Smooth muscle cell (in vitro differentiated cells): ENCODE measurements at regions not wholly inside any gene's neighbourhood (a gene's known extent, or its start where the extent isn't known, plus 50 kb on each side); places are given as distances from the start of the nearest gene placed in this dataset.
A peak's percentile ranks its signal among the peaks of the same experiment; 100 is the strongest.

Experiments used
- DNase-seq: peaks from one replicate; lab custom pipeline; 2025; ENCODE audit not compliant: unreplicated experiment; lab: John Stamatoyannopoulos, UW
- H2AFZ ChIP-seq: fragments of 200-600 bp; sonication (generic); 2 replicates; pipeline ENCODE4 v1.6.0; 2016; ENCODE audit warnings: antibody characterized with exemption, low read depth, mild to moderate bottlenecking
- H3F3A ChIP-seq: fragments of 200-600 bp; sonication (generic); 2 replicates; pipeline ENCODE4 v1.6.0; 2017; ENCODE audit warnings: antibody characterized with exemption, low read depth
- H3K27ac ChIP-seq: fragments of 200-600 bp; sonication (generic); 2 replicates; pipeline ENCODE4 v1.5.1; 2016; ENCODE audit warnings: low read depth, mild to moderate bottlenecking
- H3K27me3 ChIP-seq: fragments of 200-600 bp; sonication (generic); 2 replicates; pipeline ENCODE4 v1.6.1; 2016; ENCODE audit warnings: low read depth, mild to moderate bottlenecking
- H3K36me3 ChIP-seq: fragments of 200-600 bp; sonication (generic); 2 replicates; pipeline ENCODE4 v1.5.1; 2016; ENCODE audit warnings: low read depth
- H3K4me1 ChIP-seq: fragments of 200-600 bp; sonication (generic); 2 replicates; pipeline ENCODE4 v1.5.1; 2016; ENCODE audit warnings: low read depth
- H3K4me2 ChIP-seq: fragments of 200-600 bp; sonication (generic); 2 replicates; pipeline ENCODE4 v1.6.0; 2016; ENCODE audit warnings: mild to moderate bottlenecking
- H3K4me3 ChIP-seq: fragments of 200-600 bp; sonication (generic); 2 replicates; pipeline ENCODE4 v1.5.1; 2016; ENCODE audit warnings: mild to moderate bottlenecking
- H3K79me2 ChIP-seq: fragments of 200-600 bp; sonication (generic); 2 replicates; pipeline ENCODE4 v1.6.0; 2016; ENCODE audit warnings: low read depth, mild to moderate bottlenecking
- H3K9ac ChIP-seq: fragments of 200-600 bp; sonication (generic); 2 replicates; pipeline ENCODE4 v1.6.0; 2016; ENCODE audit warnings: low read depth
- H3K9me3 ChIP-seq: fragments of 200-600 bp; sonication (generic); replicated peaks from 2 replicates; pipeline ENCODE4 v1.5.1; 2016; ENCODE audit warnings: low read depth
- H4K20me1 ChIP-seq: fragments of 200-600 bp; sonication (generic); 2 replicates; pipeline ENCODE4 v1.6.0; 2016; ENCODE audit warnings: low read depth
- CTCF ChIP-seq: fragments of 200-600 bp; sonication (generic); IDR thresholded peaks from 2 replicates; pipeline ENCODE4 v1.5.1; 2017; ENCODE audit warnings: borderline replicate concordance, mild to moderate bottlenecking, antibody characterized with exemption; ENCODE audit not compliant: insufficient read depth, poor library complexity, severe bottlenecking
- WGBS: methylation state at CpG from one replicate; pipeline ENCODE4 v1.1.7; 2016; ENCODE audit warnings: low lambda C conversion rate; 5-methylcytosine and 5-hydroxymethylcytosine counted together

- Histone ChIP-seq H4K20me1 (no peaks in the 10 kb centered on the region), H3K9ac (no peak overlapping the region), H3K4me3 (no peak overlapping the region), H3F3A (peaks cover 14% of the 10 kb centered on the region), H3K4me2 (peak overlapping the region; percentile 63), H3K4me1 (peaks cover 23% of the 10 kb centered on the region), H3K27ac (peak overlapping the region; percentile 85), H3K27me3 (no peaks in the 10 kb centered on the region), H3K9me3 (no peaks in the 10 kb centered on the region), H3K79me2 (no peaks in the 10 kb centered on the region), H2AFZ (peak overlapping the region; percentile 1), H3K36me3 (no peaks in the 10 kb centered on the region)
- no peak for DNase-seq
- 17% methylated on average over 10 of the region's 10 CpGs for WGBS
- TF ChIP-seq CTCF: no peak
Observed at GRCh38 chr1:200233393-200233792, 176.4 kb downstream of the ZNF281 start.

DNA sequence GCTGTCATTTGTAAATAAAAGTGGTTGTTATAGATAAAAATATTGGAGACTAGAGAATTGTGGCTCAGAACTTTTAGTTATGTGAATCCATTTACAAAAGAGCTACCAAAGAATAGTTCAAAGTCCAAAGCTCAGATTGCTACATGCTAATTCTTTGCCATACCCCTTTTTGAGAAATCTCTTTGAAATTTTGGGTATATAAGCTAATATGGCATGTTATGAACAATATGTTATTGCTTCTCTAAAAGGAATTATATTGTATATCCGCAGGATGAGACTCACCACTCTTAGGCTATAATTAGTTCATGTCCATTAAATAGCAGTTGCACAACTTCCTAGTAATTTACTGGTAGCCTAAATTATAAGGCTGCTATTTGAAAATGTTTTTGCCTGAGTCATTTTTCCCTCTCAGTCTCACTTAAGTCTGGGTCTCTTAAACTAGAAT lies 178.0 kb downstream of the ZNF281 start:
- Histone ChIP-seq H3K36me3 (no peaks in the 10 kb centered on the region), H3K9me3 (no peaks in the 10 kb centered on the region), H3K4me3 (no peak overlapping the region), H3K4me2 (peak overlapping the region; percentile 63), H2AFZ (no peak overlapping the region), H3K27me3 (no peaks in the 10 kb centered on the region), H3K79me2 (no peaks in the 10 kb centered on the region), H3K4me1 (peaks cover 25% of the 10 kb centered on the region), H3K9ac (no peak overlapping the region), H3F3A (peaks cover 28% of the 10 kb centered on the region), H4K20me1 (no peaks in the 10 kb centered on the region), H3K27ac (peak overlapping the region; percentile 85)
- TF ChIP-seq CTCF: no peak
- 9% methylated on average over 1 of the region's 1 CpG for WGBS
- DNase-seq: no peak

- H4K20me1 ChIP-seq: no peaks in the 10 kb centered on the region
- H3K9ac ChIP-seq: no peak overlapping the region
- no peaks in the 10 kb centered on the region for H3K27me3 ChIP-seq
- no peaks in the 10 kb centered on the region for H3K9me3 ChIP-seq
- no peak overlapping the region for H3K27ac ChIP-seq
- WGBS: 97% methylated on average over 1 of the region's 1 CpG
- no peak for DNase-seq
- no peaks in the 10 kb centered on the region for H3K36me3 ChIP-seq
- TF ChIP-seq CTCF: no peak
- H3K4me2 ChIP-seq: no peak overlapping the region
- H2AFZ ChIP-seq: no peak overlapping the region
- no peak overlapping the region for H3K4me3 ChIP-seq
- no peaks in the 10 kb centered on the region for H3K79me2 ChIP-seq
- H3K4me1 ChIP-seq: peaks cover 33% of the 10 kb centered on the region
- H3F3A ChIP-seq: peaks cover 28% of the 10 kb centered on the region
Observed at GRCh38 chr1:200230671-200231070, 179.2 kb downstream of the ZNF281 start.

GRCh38 chr1:200228486-200228885 lies 181.3 kb downstream of the ZNF281 start:
- no peak for DNase-seq
- no peak overlapping the region for H3K4me3 ChIP-seq
- no peak for TF ChIP-seq CTCF
- no peaks in the 10 kb centered on the region for H3K27me3 ChIP-seq
- no peak overlapping the region for H3K9ac ChIP-seq
- H3K9me3 ChIP-seq: no peaks in the 10 kb centered on the region
- no peak overlapping the region for H2AFZ ChIP-seq
- H3K79me2 ChIP-seq: no peaks in the 10 kb centered on the region
- no peak overlapping the region for H3K4me2 ChIP-seq
- WGBS: 76% methylated on average over 4 of the region's 4 CpGs
- no peaks in the 10 kb centered on the region for H4K20me1 ChIP-seq
- H3K36me3 ChIP-seq: no peaks in the 10 kb centered on the region
- H3F3A ChIP-seq: peaks cover 28% of the 10 kb centered on the region
- no peak overlapping the region for H3K27ac ChIP-seq
- H3K4me1 ChIP-seq: peaks cover 32% of the 10 kb centered on the region
